Lung (tissue), 11 donors: ENCODE measurements at regions not wholly inside any gene's neighbourhood (a gene's known extent, or its start where the extent isn't known, plus 50 kb on each side); places are given as distances from the start of the nearest gene placed in this dataset.

ENCODE experiments used
- ATAC-seq: fragments of 200-7000 bp; cut with Tn5 transposase; one replicate; pipeline ENCODE4 v1.9.1; 2020; ENCODE audit warnings: moderate number of reproducible peaks; ENCODE audit not compliant: insufficient read depth, low FRiP score
- DNase-seq, 3 donors: peaks; one replicate each; pipeline ENCODE4 v3.0.0-alpha.2; 2013 to 2017
- H3K27ac ChIP-seq, 2 donors: one replicate each; pipeline ENCODE4 v1.5.1; 2013; ENCODE audit warnings: mild to moderate bottlenecking in 2 of 2, moderate library complexity in 2 of 2, control low read depth in 1 of 2, inconsistent platforms in 1 of 2, low read depth in 1 of 2, low read length in 1 of 2
- H3K27me3 ChIP-seq, 3 donors: one replicate each; pipeline ENCODE4 v1.5.1; 2013; ENCODE audit warnings: low read length in 2 of 3; ENCODE audit not compliant: control insufficient read depth in 3 of 3, insufficient read depth in 3 of 3
- H3K36me3 ChIP-seq, 4 donors: one replicate each; pipeline ENCODE4 v1.5.1; 2013; ENCODE audit warnings: low read length in 4 of 4, mild to moderate bottlenecking in 1 of 4, moderate library complexity in 1 of 4; ENCODE audit not compliant: control insufficient read depth in 4 of 4, insufficient read depth in 4 of 4
- H3K4me1 ChIP-seq, 5 donors: one replicate each; pipeline ENCODE4 v1.5.1; 2013; ENCODE audit warnings: low read length in 5 of 5, mild to moderate bottlenecking in 2 of 5, moderate library complexity in 1 of 5; ENCODE audit not compliant: control insufficient read depth in 5 of 5, insufficient read depth in 5 of 5
- H3K4me3 ChIP-seq: one replicate; pipeline ENCODE4 v1.5.1; 2013; ENCODE audit warnings: mild to moderate bottlenecking, control low read depth, moderate library complexity
- H3K9ac ChIP-seq, 2 donors: one replicate each; pipeline ENCODE4 v1.5.1; 2013; ENCODE audit warnings: low read length in 2 of 2, control low read depth in 1 of 2; ENCODE audit not compliant: insufficient read depth in 1 of 2
- H3K9me3 ChIP-seq, 4 donors: one replicate each; pipeline ENCODE4 v1.5.1; 2013; ENCODE audit warnings: low read length in 3 of 4, mild to moderate bottlenecking in 1 of 4, moderate library complexity in 1 of 4; ENCODE audit not compliant: control insufficient read depth in 4 of 4, insufficient read depth in 3 of 4
- CTCF ChIP-seq: IDR thresholded peaks from 2 replicates; pipeline ENCODE4 v1.5.1; 2012; ENCODE audit warnings: mild to moderate bottlenecking; ENCODE audit errors: control extremely low read depth, extremely low read depth
- WGBS, 2 donors: extraction: QIAGEN DNeasy Blood & Tissue Kit; methylation state at CpG; one replicate each; pipeline ENCODE4 v1.1.7; 2013; 5-methylcytosine and 5-hydroxymethylcytosine counted together
- donor health status: control.
- donor health status: control.
- donor health status: Bipolar disorder and iron deficiency.
- donor health status: healthy.
- donor health status: DM: yes; HTN: yes; CAD: no.

- 82 to 93% methylated on average over 9 of the region's 9 CpGs for WGBS, 2 donors
- H3K27me3 ChIP-seq = peaks cover 0 to 2% (median 0%) of the 10 kb centered on the region in 3 donors
- TF ChIP-seq CTCF = no peak
- H3K27ac ChIP-seq = no peak overlapping the region
- H3K4me1 ChIP-seq = no peaks in the 10 kb centered on the region
- no peak overlapping the region for H3K4me3 ChIP-seq
- H3K9me3 ChIP-seq = peaks cover 0 to 3% (median 0%) of the 10 kb centered on the region in 4 donors
- no peak for DNase-seq
- no peak overlapping the region for H3K9ac ChIP-seq
- no peak for ATAC-seq
- H3K36me3 ChIP-seq = no peaks in the 10 kb centered on the region
These were observed 152.2 kb downstream of the SPATA19 start for GRCh38 chr11:133693110-133693509.

DNA sequence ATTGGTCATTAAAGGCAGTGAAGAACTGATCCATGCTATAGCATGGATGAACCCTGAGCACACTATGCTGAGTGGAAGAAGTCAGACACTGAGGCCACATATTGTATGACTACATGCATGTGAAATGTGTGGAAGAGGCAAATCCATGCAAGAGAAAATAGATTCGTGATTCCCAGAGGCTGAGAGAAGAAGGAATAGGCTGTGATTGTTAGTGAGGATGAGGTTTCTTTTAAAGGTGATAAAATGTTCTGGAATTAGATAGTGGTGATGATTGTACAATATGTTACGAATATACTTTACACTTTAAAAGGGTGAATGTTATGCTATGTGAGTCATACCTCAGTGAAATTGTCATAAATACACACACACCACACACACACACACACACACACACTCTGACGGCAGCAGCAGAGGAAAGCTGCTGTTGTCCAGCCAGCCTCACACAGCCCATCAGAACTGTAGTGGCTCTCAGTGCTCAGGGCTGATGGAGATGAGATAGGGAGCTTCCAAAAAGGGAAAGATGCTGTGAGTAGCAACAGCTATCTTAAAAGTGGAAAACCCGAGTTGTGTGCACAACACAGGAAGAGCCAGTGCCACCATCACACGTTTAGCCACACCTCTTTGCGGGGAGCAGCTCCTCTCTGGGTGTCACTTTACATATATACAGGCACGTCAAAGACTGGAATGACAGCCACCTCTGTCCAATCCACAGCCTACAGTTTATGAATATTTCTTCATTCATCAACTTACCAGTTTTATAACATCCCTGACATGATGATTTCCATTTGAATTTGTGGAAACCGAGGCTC lies 153.0 kb downstream of the SPATA19 start:
- Histone ChIP-seq H3K27me3 (peaks cover 0 to 4% (median 0%) of the 10 kb centered on the region in 3 donors), H3K9me3 (peaks cover 0 to 3% (median 0%) of the 10 kb centered on the region in 4 donors), H3K4me1 (no peaks in the 10 kb centered on the region), H3K27ac (no peak overlapping the region), H3K9ac (no peak overlapping the region), H3K4me3 (no peak overlapping the region), H3K36me3 (no peaks in the 10 kb centered on the region)
- 62 to 72% methylated on average over 8 of the region's 8 CpGs for WGBS, 2 donors
- TF ChIP-seq CTCF = no peak
- no peak for DNase-seq
- ATAC-seq = no peak

DNA sequence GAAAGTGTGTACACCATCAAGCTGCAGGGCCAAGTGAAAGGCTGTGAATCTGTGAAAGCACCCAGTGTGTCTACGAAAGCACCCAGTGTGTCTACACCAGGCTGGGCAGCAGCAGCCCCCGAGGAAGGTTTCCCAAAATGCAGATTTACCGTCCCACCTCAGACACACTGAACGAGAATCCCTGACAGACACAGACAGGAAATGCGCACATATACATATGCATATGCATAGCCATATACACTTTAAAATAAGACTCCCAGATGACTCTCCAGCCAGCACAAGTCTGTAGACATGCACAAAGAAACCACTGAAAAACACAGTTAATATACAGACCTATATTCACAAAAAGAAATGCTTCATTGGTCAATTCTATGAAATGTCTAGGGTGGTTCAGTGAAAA lies 155.5 kb upstream of the OPCML start:
- TF ChIP-seq CTCF = no peak
- Histone ChIP-seq H3K4me1 (peaks cover 0 to 4% (median 0%) of the 10 kb centered on the region in 5 donors), H3K9me3 (peaks cover 0 to 2% (median 0%) of the 10 kb centered on the region in 4 donors), H3K27ac (no peak overlapping the region), H3K27me3 (peaks cover 0 to 4% (median 3%) of the 10 kb centered on the region in 3 donors), H3K36me3 (no peaks in the 10 kb centered on the region), H3K4me3 (no peak overlapping the region), H3K9ac (no peak overlapping the region)
- ATAC-seq (no peak), DNase-seq (no peak)
- 77 to 87% methylated on average over 5 of the region's 5 CpGs for WGBS, 2 donors

- ATAC-seq (no peak), DNase-seq (peak in 1 of 3 donors; percentile 1)
- peaks cover 3 to 19% (median 8%) of the 10 kb centered on the region in 3 donors for H3K27me3 ChIP-seq
- H3K27ac ChIP-seq = no peak overlapping the region
- 9 to 11% methylated on average over 6 of the region's 6 CpGs for WGBS, 2 donors
- no peak for TF ChIP-seq CTCF
- H3K9ac ChIP-seq = no peak overlapping the region
- peaks cover 0 to 2% (median 0%) of the 10 kb centered on the region in 5 donors for H3K4me1 ChIP-seq
- no peak overlapping the region for H3K4me3 ChIP-seq
- no peaks in the 10 kb centered on the region for H3K36me3 ChIP-seq
- peaks cover 0 to 2% (median 0%) of the 10 kb centered on the region in 4 donors for H3K9me3 ChIP-seq
These were observed 149.6 kb upstream of the OPCML start for GRCh38 chr11:133681901-133682300.
